ENCODE measurements at regions not wholly inside any gene's neighbourhood (a gene's known extent, or its start where the extent isn't known, plus 50 kb on each side); places are given as distances from the start of the nearest gene placed in this dataset.

- Mint-ChIP-seq H3K27ac (no peak overlapping the region), H3K27me3 (no peaks in the 10 kb centered on the region), H3K9me3 (no peaks in the 10 kb centered on the region), H3K4me3 (no peak overlapping the region), H3K36me3 (ENCODE audit: low read depth) (no peaks in the 10 kb centered on the region), H3K4me1 (no peaks in the 10 kb centered on the region)
- CTCF ChIA-PET, result no interaction called here
- POLR2A ChIA-PET, result no interaction called here
- no peak for DNase-seq
These were observed 1206.0 kb upstream of the C9orf72 start for GRCh38 chr9:28779243-28779642.

- no peaks in the 10 kb centered on the region for H3K4me1 Mint-ChIP-seq
- no peaks in the 10 kb centered on the region for H3K27me3 Mint-ChIP-seq
- no peak for DNase-seq
- POLR2A ChIA-PET, result no interaction called here
- no peaks in the 10 kb centered on the region for H3K9me3 Mint-ChIP-seq
- CTCF ChIA-PET, result no interaction called here
- no peaks in the 10 kb centered on the region for H3K36me3 Mint-ChIP-seq (ENCODE audit: low read depth)
- no peak overlapping the region for H3K4me3 Mint-ChIP-seq
- H3K27ac Mint-ChIP-seq, result no peak overlapping the region
These were observed 1208.2 kb upstream of the C9orf72 start for GRCh38 chr9:28781481-28781880.

DNA sequence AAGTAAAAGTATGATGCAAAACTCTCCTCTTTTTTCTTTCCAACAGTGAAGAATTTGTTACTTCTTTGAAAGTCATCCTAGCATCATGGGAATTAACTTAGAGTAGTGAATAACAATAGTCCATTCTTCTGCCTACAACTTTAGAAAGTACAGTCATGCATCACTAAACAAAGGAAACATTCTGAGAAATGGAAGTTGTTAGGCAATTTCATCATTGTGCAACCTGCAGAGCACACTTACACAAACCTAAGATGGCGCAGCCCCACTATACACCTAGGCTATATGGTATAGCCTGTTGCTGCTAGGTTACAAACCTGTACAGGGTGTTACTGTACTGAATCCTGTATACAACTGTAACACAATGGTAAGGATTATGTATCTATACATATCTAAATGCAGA is 1209.3 kb upstream of the C9orf72 start:
- ChIA-PET POLR2A (no interaction called here), CTCF (no interaction called here)
- Mint-ChIP-seq H3K36me3 (ENCODE audit: low read depth) (no peaks in the 10 kb centered on the region), H3K4me1 (no peaks in the 10 kb centered on the region), H3K4me3 (no peak overlapping the region), H3K27ac (no peak overlapping the region), H3K27me3 (no peaks in the 10 kb centered on the region), H3K9me3 (no peaks in the 10 kb centered on the region)
- no peak for DNase-seq

DNA sequence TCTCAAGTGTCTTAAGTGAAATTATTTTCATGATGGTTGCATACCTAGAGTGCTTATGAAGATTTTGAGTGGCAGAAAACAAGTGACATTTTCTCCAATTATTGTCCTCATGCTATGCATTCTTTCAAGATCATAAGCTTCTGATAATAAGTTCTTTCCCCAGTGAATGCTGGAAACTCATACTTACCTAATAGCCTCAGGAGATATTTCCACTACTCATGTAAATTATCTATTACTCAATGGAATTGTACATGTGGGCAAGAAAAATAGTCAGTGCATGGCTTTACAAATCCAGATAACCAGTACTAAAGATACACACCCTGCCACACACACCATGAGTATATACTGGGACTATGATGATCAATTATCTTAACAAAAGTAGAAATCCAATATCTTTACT is 1219.4 kb upstream of the C9orf72 start:
- Mint-ChIP-seq H3K27me3 (no peaks in the 10 kb centered on the region), H3K4me3 (no peak overlapping the region), H3K36me3 (ENCODE audit: low read depth) (no peaks in the 10 kb centered on the region), H3K4me1 (no peaks in the 10 kb centered on the region), H3K9me3 (no peaks in the 10 kb centered on the region), H3K27ac (no peak overlapping the region)
- DNase-seq, result no peak
- CTCF ChIA-PET, result no interaction called here
- POLR2A ChIA-PET, result no interaction called here

GRCh38 chr9:28799876-28800275 is 1226.6 kb upstream of the C9orf72 start:
- Mint-ChIP-seq H3K27ac (no peak overlapping the region), H3K4me3 (no peak overlapping the region), H3K27me3 (no peaks in the 10 kb centered on the region), H3K9me3 (no peaks in the 10 kb centered on the region), H3K4me1 (no peaks in the 10 kb centered on the region), H3K36me3 (ENCODE audit: low read depth) (no peaks in the 10 kb centered on the region)
- POLR2A ChIA-PET, result no interaction called here
- CTCF ChIA-PET, result no interaction called here
- DNase-seq, result no peak

DNA sequence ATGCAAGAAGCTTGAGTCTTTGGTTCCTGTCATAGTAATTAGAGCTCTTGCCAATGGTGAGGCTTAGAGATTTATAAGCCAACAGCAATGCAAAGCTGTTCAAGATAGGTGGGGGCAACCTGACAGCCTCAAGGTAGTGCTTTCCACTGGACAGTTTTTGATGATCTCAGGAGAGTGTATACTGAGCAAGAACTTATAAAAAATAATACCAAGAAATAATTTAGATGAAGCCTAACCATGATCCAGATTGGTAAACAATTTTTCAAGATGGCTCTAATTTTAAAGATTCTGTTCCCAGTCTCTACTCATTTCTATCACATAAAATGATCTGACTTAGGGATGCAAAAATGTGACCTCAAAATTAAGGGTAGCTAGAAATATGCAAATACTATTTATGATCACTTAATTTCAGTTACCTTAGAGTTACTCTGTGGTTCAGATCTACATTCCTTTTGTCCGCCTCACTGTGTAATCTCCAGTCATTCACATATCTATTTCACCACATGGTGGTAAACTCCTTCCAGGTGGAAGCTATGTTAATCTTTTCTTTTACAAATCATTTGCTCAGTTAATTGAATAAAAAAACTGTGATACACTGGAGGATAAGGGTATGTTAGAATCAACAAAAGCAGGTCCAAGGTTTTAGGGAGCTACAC is 1228.0 kb upstream of the C9orf72 start:
- no peak for DNase-seq
- Mint-ChIP-seq H3K4me3 (no peak overlapping the region), H3K9me3 (no peaks in the 10 kb centered on the region), H3K36me3 (ENCODE audit: low read depth) (no peaks in the 10 kb centered on the region), H3K27me3 (no peaks in the 10 kb centered on the region), H3K27ac (no peak overlapping the region), H3K4me1 (no peaks in the 10 kb centered on the region)
- CTCF ChIA-PET, result no interaction called here
- POLR2A ChIA-PET, result no interaction called here

- Mint-ChIP-seq H3K4me3 (no peak overlapping the region), H3K27ac (no peak overlapping the region), H3K9me3 (no peaks in the 10 kb centered on the region), H3K4me1 (no peaks in the 10 kb centered on the region), H3K36me3 (ENCODE audit: low read depth) (no peaks in the 10 kb centered on the region), H3K27me3 (no peaks in the 10 kb centered on the region)
- CTCF ChIA-PET, result no interaction called here
- POLR2A ChIA-PET, result no interaction called here
- no peak for DNase-seq
These were observed 1231.9 kb upstream of the C9orf72 start for GRCh38 chr9:28805197-28805596.

GRCh38 chr9:28808042-28808441 is 1234.8 kb upstream of the C9orf72 start:
- no peak overlapping the region for H3K27ac Mint-ChIP-seq
- POLR2A ChIA-PET, result no interaction called here
- CTCF ChIA-PET, result no interaction called here
- no peaks in the 10 kb centered on the region for H3K9me3 Mint-ChIP-seq
- no peaks in the 10 kb centered on the region for H3K27me3 Mint-ChIP-seq
- DNase-seq, result no peak
- H3K4me1 Mint-ChIP-seq, result no peaks in the 10 kb centered on the region
- no peaks in the 10 kb centered on the region for H3K36me3 Mint-ChIP-seq (ENCODE audit: low read depth)
- no peak overlapping the region for H3K4me3 Mint-ChIP-seq

DNA sequence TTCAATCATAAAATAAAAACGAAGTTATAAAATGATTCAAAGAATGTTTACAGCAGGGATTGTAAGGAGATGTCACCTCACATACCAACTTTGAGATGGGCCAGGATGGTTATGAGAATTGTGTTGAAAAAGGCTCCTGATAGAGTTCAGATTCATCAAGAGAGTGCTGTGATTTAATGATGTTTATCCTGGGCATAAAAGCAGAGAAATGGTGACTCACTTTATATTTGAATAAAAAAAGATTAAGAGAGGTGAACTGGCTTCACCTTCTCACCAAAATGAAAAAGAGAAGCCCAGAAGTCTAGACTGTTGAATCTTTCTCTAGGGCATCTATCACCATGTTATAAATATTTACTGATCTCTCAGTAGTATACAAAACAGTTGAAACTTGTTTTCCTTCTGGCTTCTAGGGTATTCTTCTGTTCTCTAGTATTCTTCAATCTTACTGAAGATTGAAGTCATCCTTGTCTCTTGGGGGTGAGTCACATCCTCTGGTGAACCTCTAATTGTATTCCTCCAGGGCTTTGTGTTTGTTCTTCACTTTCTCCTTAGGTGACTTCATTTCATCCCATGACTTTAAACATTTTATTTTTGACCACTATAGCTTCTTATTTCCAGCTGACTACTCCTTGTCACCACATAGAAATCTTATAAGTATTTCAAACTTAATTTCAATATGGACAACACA is 1237.3 kb upstream of the C9orf72 start:
- Mint-ChIP-seq H3K4me1 (no peaks in the 10 kb centered on the region), H3K27me3 (no peaks in the 10 kb centered on the region), H3K36me3 (ENCODE audit: low read depth) (no peaks in the 10 kb centered on the region), H3K9me3 (peaks cover 2% of the 10 kb centered on the region), H3K4me3 (no peak overlapping the region), H3K27ac (no peak overlapping the region)
- POLR2A ChIA-PET, result no interaction called here
- CTCF ChIA-PET, result no interaction called here
- DNase-seq, result no peak

DNA sequence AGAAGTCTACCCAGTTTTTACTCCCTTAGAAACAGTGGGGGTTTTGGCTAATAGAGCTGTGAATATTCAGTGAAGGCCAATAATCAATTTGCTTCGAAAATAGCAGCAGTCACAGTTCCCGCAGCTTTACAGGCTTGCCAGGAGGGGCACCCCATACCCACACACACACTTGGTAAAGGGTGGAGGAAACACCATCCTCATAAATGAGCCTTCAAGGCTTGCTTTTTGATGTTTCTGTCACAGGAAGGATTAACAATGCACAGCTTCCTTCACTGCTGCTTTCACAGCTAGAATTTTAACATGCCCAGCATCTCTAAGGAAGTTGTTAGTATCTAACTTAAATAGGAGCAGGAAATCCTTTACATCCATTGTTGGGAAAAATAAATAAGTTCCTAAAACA is 1247.5 kb upstream of the C9orf72 start:
- CTCF ChIA-PET, result interaction anchor here (0.6 kb wide), 1 partner anchor 48 kb away, joined by 3 read pairs; no protein-coding TSS in a partner anchor

GRCh38 chr9:28821240-28821639 is 1248.0 kb upstream of the C9orf72 start:
- Mint-ChIP-seq H3K27me3 (no peaks in the 10 kb centered on the region), H3K36me3 (ENCODE audit: low read depth) (no peaks in the 10 kb centered on the region), H3K9me3 (no peaks in the 10 kb centered on the region), H3K4me3 (no peak overlapping the region), H3K27ac (no peak overlapping the region), H3K4me1 (no peaks in the 10 kb centered on the region)
- no peak for DNase-seq
- ChIA-PET POLR2A (no interaction called here), CTCF (no interaction called here)

More for the DNA sequence above, 1247.5 kb upstream of the C9orf72 start:
- no peaks in the 10 kb centered on the region for H3K9me3 Mint-ChIP-seq
- H3K4me1 Mint-ChIP-seq, result no peaks in the 10 kb centered on the region
- POLR2A ChIA-PET, result no interaction called here
- H3K27ac Mint-ChIP-seq, result no peak overlapping the region
- no peaks in the 10 kb centered on the region for H3K27me3 Mint-ChIP-seq
- no peaks in the 10 kb centered on the region for H3K36me3 Mint-ChIP-seq (ENCODE audit: low read depth)
- no peak overlapping the region for H3K4me3 Mint-ChIP-seq
- no peak for DNase-seq

DNA sequence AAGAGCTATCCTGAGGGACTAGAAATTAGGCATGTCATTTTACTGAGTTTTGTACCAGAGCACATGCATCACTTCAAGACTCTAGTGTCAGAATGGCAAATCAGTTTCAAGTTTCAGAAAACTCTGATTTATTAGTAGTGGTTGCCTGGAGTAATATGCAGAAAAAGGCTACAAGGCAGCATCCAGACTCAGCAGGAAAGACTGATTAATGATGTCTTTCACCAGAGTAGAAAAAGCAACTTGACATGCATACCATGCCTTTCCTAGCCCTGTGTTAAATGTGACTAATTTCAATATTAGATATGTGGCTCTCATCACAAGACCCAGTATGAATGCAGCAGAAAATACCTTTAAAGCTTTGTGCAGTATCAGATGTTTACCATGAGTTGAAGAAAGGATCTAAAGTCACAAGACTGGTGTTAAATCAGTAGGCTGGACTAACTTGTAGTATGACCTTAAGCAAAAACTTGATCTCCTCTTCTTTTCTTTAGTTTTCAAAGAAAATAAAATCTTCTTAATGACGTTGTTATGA is 1251.2 kb upstream of the C9orf72 start:
- ChIA-PET CTCF (no interaction called here), POLR2A (no interaction called here)
- no peak for DNase-seq
- H3K4me3 Mint-ChIP-seq, result no peak overlapping the region
- no peaks in the 10 kb centered on the region for H3K4me1 Mint-ChIP-seq
- no peaks in the 10 kb centered on the region for H3K27me3 Mint-ChIP-seq
- H3K9me3 Mint-ChIP-seq, result no peaks in the 10 kb centered on the region
- no peaks in the 10 kb centered on the region for H3K36me3 Mint-ChIP-seq (ENCODE audit: low read depth)
- H3K27ac Mint-ChIP-seq, result no peak overlapping the region

GRCh38 chr9:28832168-28832770 is 1259.0 kb upstream of the C9orf72 start:
- H3K4me1 Mint-ChIP-seq, result no peaks in the 10 kb centered on the region
- ChIA-PET POLR2A (no interaction called here), CTCF (no interaction called here)
- no peaks in the 10 kb centered on the region for H3K36me3 Mint-ChIP-seq (ENCODE audit: low read depth)
- no peak for DNase-seq
- H3K4me3 Mint-ChIP-seq, result no peak overlapping the region
- no peaks in the 10 kb centered on the region for H3K27me3 Mint-ChIP-seq
- no peaks in the 10 kb centered on the region for H3K9me3 Mint-ChIP-seq
- H3K27ac Mint-ChIP-seq, result no peak overlapping the region

DNA sequence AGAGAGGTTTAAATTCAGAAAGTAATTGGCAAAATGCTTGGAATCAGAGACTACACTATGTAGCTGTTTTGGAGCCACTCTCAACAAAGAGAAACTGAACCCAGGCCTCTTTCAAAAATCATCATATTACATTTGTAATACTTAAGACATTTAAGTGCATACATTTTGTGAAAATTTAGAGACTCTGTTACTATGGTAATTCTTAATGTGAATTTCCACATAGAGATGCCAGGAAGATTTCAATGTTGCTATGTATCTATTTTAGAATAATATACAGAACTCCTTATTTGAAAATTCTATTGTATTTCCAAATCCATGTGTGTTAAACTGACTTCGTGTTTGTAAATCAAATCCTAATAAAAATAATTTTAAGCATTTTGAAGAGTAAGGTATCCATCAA is 1260.9 kb upstream of the C9orf72 start:
- DNase-seq, result no peak
- Mint-ChIP-seq H3K36me3 (ENCODE audit: low read depth) (no peaks in the 10 kb centered on the region), H3K4me3 (no peak overlapping the region), H3K27ac (no peak overlapping the region), H3K27me3 (no peaks in the 10 kb centered on the region), H3K4me1 (no peaks in the 10 kb centered on the region), H3K9me3 (peaks cover 3% of the 10 kb centered on the region)
- CTCF ChIA-PET, result no interaction called here
- POLR2A ChIA-PET, result no interaction called here

All from activated CD4-positive, alpha-beta T cell treated with anti-CD3 and anti-CD28 coated beads, Interleukin-2, amount 10 ng/mL, durations not matched to agents 7 days and 5 days (primary cell).